Esophagus muscularis mucosa (tissue), 4 donors: ENCODE measurements at regions not wholly inside any gene's neighbourhood (a gene's known extent, or its start where the extent isn't known, plus 50 kb on each side); places are given as distances from the start of the nearest gene placed in this dataset.
"Not testable (repeated sequence)": the region's sequence is repeated elsewhere in the genome, so short reads cannot be mapped to it uniquely, and the experiment has no call there.

ENCODE experiments used
- DNase-seq: peaks from one replicate; pipeline ENCODE4 v3.0.0-alpha.2; 2017; ENCODE audit errors: extremely low spot score
- H3K27ac ChIP-seq, 4 donors: fragments of 200-600 bp; sonication (generic); replicated peaks in 1 of 4; 1 replicate in 3 of 4; 2 replicates in 1 of 4; pipeline ENCODE4 v1.5.1; 2016 to 2019; ENCODE audit warnings: mild to moderate bottlenecking in 1 of 4
- H3K27me3 ChIP-seq, 4 donors: fragments of 200-600 bp; sonication (generic); one replicate each; pipeline versions ENCODE4 v1.5.1 to v1.6.0; 2016 to 2019
- H3K36me3 ChIP-seq, 4 donors: fragments of 200-600 bp; sonication (generic); one replicate each; pipeline ENCODE4 v1.5.1; 2016 to 2019
- H3K4me1 ChIP-seq, 4 donors: fragments of 200-600 bp; sonication (generic); one replicate each; pipeline ENCODE4 v1.5.1; 2016 to 2019
- H3K4me3 ChIP-seq, 4 donors: fragments of 200-600 bp; sonication (generic); 1 replicate in 2 of 4; 2 replicates in 2 of 4; pipeline ENCODE4 v1.5.1; 2016 to 2019; ENCODE audit warnings: mild to moderate bottlenecking in 4 of 4, moderate library complexity in 1 of 4
- H3K9me3 ChIP-seq, 4 donors: fragments of 200-600 bp; sonication (generic); 1 replicate in 3 of 4; 2 replicates in 1 of 4; pipeline ENCODE4 v1.5.1; 2016 to 2019
- EP300 ChIP-seq: sonication (generic); formaldehyde crosslinking; IDR thresholded peaks from one replicate; pipeline ENCODE4 v1.6.1; 2017; ENCODE audit warnings: antibody characterized with exemption
- POLR2A ChIP-seq: fragments of 450-650 bp; IDR thresholded peaks from one replicate; pipeline ENCODE4 v1.6.1; 2017; ENCODE audit warnings: antibody characterized with exemption, moderate library complexity, mild to moderate bottlenecking, low read depth
- POLR2AphosphoS5 ChIP-seq, 2 donors: sonication (generic); formaldehyde crosslinking; IDR thresholded peaks; one replicate each; pipeline ENCODE4 v1.6.1; 2017; ENCODE audit warnings: antibody characterized with exemption in 2 of 2
- WGBS: methylation state at CpG from one replicate; pipeline ENCODE4 v1.1.5; 2018; 5-methylcytosine and 5-hydroxymethylcytosine counted together
- intact Hi-C: fragments of 100-400 bp; cut with DNase I; formaldehyde crosslinking; loops from one replicate; pipeline ENCODE4 v1.15.1; 2023
- TF ChIP-seq, protein P1 (sequence below), 3 experiments: fragments of 200-600 bp in 2 of 3; fragments of 450-650 bp in 1 of 3; sonication (generic) in 2 of 3; IDR thresholded peaks; one replicate each; pipeline ENCODE4 v1.5.1; 2017 to 2019; ENCODE audit warnings: antibody characterized with exemption in 3 of 3, mild to moderate bottlenecking in 2 of 3, moderate library complexity in 1 of 3

DNA sequence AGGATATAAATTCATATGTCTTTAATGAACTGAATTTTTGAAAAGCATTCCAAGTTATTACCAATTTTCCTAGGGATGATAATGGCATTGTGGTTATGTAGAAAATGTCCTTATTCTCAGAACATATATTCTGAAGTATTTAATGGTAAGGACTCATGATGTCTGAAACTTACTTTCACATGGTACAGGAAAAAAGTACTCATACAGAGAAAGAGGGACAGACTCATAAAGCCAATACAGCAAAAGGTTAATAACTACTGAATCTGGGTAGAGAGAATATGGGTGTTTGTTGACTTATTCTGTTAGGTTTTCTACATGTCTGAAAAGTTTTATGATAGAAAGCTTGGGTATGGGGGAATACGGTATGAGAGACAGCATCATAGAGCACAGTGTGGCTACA lies 84.3 kb upstream of the SERTAD2 start:
- no peak for DNase-seq
- Histone ChIP-seq H3K4me1 (no peaks in the 10 kb centered on the region), H3K9me3 (no peaks in the 10 kb centered on the region), H3K27me3 (no peaks in the 10 kb centered on the region), H3K4me3 (no peak overlapping the region), H3K27ac (no peak overlapping the region), H3K36me3 (no peaks in the 10 kb centered on the region)
- 95% methylated on average over 1 of the region's 1 CpG for WGBS
- TF ChIP-seq EP300, result no peak
- TF ChIP-seq, protein P1, sequence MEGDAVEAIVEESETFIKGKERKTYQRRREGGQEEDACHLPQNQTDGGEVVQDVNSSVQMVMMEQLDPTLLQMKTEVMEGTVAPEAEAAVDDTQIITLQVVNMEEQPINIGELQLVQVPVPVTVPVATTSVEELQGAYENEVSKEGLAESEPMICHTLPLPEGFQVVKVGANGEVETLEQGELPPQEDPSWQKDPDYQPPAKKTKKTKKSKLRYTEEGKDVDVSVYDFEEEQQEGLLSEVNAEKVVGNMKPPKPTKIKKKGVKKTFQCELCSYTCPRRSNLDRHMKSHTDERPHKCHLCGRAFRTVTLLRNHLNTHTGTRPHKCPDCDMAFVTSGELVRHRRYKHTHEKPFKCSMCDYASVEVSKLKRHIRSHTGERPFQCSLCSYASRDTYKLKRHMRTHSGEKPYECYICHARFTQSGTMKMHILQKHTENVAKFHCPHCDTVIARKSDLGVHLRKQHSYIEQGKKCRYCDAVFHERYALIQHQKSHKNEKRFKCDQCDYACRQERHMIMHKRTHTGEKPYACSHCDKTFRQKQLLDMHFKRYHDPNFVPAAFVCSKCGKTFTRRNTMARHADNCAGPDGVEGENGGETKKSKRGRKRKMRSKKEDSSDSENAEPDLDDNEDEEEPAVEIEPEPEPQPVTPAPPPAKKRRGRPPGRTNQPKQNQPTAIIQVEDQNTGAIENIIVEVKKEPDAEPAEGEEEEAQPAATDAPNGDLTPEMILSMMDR (IDR thresholded peaks at IDR 0.05), result no peak
- no peak for TF ChIP-seq POLR2AphosphoS5 (IDR thresholded peaks at IDR 0.05)
- TF ChIP-seq POLR2A, result no peak
- intact Hi-C loops, result no loop called here

DNA sequence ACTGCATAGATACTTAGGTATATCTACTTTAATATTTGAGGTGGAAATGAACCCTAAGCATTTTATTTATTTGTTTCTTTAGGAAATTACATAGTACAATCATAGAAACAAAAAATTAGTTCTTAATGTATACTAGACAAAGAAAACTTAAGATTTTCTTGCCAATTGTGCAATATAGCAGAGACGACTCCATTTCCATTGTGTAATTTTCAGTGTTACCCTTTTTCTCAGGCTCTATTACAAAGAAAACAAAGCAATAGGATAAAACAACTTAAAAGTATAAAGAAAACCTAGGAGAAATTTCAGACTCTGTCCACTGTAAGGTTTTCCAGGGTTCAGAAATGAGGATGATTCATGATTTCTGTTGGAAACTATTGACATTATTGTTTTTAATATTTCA lies 89.0 kb upstream of the SERTAD2 start:
- H3K36me3 ChIP-seq, result no peaks in the 10 kb centered on the region
- H3K4me1 ChIP-seq, result peaks cover 0 to 4% (median 2%) of the 10 kb centered on the region in 4 donors
- WGBS, result 92% methylated on average over 1 of the region's 1 CpG

DNA sequence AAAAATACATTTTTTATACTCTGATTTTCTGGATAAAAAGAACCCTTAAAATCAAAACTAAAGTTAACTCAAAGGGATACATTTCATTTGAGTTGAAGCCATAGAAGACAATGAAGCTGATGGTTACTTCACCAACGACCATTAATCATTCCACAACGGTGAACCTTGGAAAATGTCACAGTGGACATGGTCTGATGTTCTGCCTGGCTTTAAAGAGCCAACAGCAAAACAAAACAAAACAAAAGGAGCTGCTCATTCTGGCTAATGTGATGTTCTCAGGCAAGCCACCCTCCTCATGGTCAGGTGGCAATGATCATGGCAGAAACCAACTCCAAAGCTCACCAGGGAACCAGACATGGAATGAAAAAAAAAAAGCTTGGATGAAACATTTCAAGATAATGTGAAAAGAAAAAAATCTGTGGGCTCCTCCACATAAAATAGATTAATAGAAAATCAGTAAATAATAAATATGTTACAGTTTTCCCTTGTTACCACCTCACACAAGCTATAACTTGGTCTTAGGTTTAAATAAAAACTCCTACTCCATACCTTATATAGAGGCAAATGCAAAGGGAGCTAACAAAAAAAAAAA lies 90.1 kb upstream of the SERTAD2 start:
- Histone ChIP-seq H3K27me3 (no peaks in the 10 kb centered on the region), H3K9me3 (no peaks in the 10 kb centered on the region), H3K36me3 (no peaks in the 10 kb centered on the region), H3K4me1 (peaks cover 0 to 11% (median 7%) of the 10 kb centered on the region in 4 donors), H3K27ac (no peak overlapping the region), H3K4me3 (no peak overlapping the region)
- no peak for DNase-seq
- 84% methylated on average over 2 of the region's 2 CpGs for WGBS
- intact Hi-C loops, result no loop called here
- TF ChIP-seq POLR2AphosphoS5 (IDR thresholded peaks at IDR 0.05) (no peak), POLR2A (no peak), EP300 (no peak)
- TF ChIP-seq, protein P1 (IDR thresholded peaks at IDR 0.05), result no peak

More for the DNA sequence above, 89.0 kb upstream of the SERTAD2 start:
- H3K9me3 ChIP-seq, result no peaks in the 10 kb centered on the region
- TF ChIP-seq EP300, result no peak
- no peak for TF ChIP-seq POLR2A
- no peak for TF ChIP-seq POLR2AphosphoS5 (IDR thresholded peaks at IDR 0.05)
- TF ChIP-seq, protein P1 (IDR thresholded peaks at IDR 0.05), result no peak
- intact Hi-C loops, result no loop called here
- no peaks in the 10 kb centered on the region for H3K27me3 ChIP-seq
- H3K27ac ChIP-seq, result no peak overlapping the region
- DNase-seq, result no peak
- H3K4me3 ChIP-seq, result no peak overlapping the region

GRCh38 chr2:64745562-64745961 lies 91.8 kb upstream of the SERTAD2 start:
- intact Hi-C loops, result no loop called here
- no peaks in the 10 kb centered on the region for H3K9me3 ChIP-seq
- H3K36me3 ChIP-seq, result no peaks in the 10 kb centered on the region
- no peak for DNase-seq
- no peaks in the 10 kb centered on the region for H3K27me3 ChIP-seq
- H3K4me3 ChIP-seq, result no peak overlapping the region
- H3K4me1 ChIP-seq, result peaks cover 7 to 21% (median 18%) of the 10 kb centered on the region in 4 donors
- TF ChIP-seq, protein P1 (IDR thresholded peaks at IDR 0.05), result no peak
- no peak for TF ChIP-seq EP300
- TF ChIP-seq POLR2A, result no peak
- no peak overlapping the region for H3K27ac ChIP-seq
- WGBS, result 78% methylated on average over 2 of the region's 2 CpGs

- intact Hi-C loops, H3K27me3 ChIP-seq, H3K4me3 ChIP-seq, H3K9me3 ChIP-seq, H3K36me3 ChIP-seq, H3K27ac ChIP-seq, DNase-seq: not testable (repeated sequence)
- peaks cover 12 to 31% (median 27%) of the 10 kb centered on the region in 4 donors for H3K4me1 ChIP-seq
- 79% methylated on average over 3 of the region's 3 CpGs for WGBS
Measured at GRCh38 chr2:64747690-64748091, 94.0 kb upstream of the SERTAD2 start.
